ENCODE measurements at regions not wholly inside any gene's neighbourhood (a gene's known extent, or its start where the extent isn't known, plus 50 kb on each side); places are given as distances from the start of the nearest gene placed in this dataset.

DNA sequence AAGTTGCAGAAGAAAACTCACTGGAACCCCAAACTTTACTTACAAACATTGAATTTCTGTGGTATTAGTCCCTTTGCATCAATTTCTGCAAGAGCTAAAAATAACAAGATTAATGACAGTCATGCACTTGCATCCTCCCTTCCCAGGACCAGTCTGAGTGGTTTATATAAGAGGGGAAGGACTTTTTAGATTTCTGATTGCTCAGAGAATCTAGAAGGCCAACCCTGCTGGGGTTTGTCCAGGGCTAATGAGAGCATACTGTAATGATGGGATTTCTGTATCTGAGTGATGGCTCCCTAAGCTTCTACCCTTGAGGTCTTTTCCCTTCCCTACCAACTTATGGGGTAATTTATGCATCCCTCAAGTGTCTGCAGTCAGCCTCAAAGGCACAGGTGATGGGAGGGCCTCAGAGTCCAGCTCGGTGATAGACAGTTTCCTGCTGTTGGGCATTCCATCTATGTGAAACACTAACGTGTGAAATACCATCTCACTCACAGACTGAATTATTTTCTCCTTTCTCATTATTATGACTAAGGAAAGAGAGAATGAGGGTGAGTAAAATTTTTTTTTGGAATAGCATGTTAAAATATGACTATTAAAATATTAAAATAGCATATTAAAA lies 556.3 kb downstream of the RIT2 start:
- Histone ChIP-seq H3K9me3 (no peaks in the 10 kb centered on the region), H3K27me3 (no peaks in the 10 kb centered on the region), H3K36me3 (ENCODE audit: low read depth, missing control alignments) (no peaks in the 10 kb centered on the region), H3K4me1 (no peaks in the 10 kb centered on the region), H3K4me3 (no peak overlapping the region), H3K27ac (no peak overlapping the region)
- no peak for DNase-seq
- TF ChIP-seq, protein P1, sequence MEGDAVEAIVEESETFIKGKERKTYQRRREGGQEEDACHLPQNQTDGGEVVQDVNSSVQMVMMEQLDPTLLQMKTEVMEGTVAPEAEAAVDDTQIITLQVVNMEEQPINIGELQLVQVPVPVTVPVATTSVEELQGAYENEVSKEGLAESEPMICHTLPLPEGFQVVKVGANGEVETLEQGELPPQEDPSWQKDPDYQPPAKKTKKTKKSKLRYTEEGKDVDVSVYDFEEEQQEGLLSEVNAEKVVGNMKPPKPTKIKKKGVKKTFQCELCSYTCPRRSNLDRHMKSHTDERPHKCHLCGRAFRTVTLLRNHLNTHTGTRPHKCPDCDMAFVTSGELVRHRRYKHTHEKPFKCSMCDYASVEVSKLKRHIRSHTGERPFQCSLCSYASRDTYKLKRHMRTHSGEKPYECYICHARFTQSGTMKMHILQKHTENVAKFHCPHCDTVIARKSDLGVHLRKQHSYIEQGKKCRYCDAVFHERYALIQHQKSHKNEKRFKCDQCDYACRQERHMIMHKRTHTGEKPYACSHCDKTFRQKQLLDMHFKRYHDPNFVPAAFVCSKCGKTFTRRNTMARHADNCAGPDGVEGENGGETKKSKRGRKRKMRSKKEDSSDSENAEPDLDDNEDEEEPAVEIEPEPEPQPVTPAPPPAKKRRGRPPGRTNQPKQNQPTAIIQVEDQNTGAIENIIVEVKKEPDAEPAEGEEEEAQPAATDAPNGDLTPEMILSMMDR (IDR thresholded peaks at IDR 0.05), result no peak
- no peak for TF ChIP-seq POLR2A (IDR thresholded peaks at IDR 0.05)
- 67 to 72% methylated on average over 2 of the region's 2 CpGs for WGBS, 2 donors
- intact Hi-C loops (cut with DNase I; ENCODE audit: low total_unique reads), result no loop called here

DNA sequence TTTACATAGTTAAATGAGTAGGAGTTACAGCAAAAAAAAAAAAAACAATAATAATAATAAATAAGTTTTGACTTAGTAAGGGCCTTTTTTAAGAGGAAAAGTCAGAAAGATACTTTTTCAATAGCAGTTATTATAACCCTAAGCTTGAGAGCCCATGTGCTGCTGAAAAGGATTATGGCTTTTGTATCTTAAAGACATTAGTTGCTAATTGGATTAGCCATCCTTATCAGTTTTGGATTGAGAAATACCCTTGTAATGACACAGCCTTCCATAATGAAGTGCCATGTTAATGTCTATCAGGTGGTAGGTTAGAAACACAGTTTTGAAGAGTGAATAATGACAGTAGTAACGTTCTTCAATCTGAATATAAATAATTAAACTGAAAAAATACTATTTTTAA lies 554.0 kb downstream of the RIT2 start:
- no peaks in the 10 kb centered on the region for H3K4me1 ChIP-seq
- no peak overlapping the region for H3K27ac ChIP-seq
- no peaks in the 10 kb centered on the region for H3K36me3 ChIP-seq (ENCODE audit: low read depth, missing control alignments)
- H3K4me3 ChIP-seq, result no peak overlapping the region
- TF ChIP-seq, protein P1 (IDR thresholded peaks at IDR 0.05), result no peak
- no peak for TF ChIP-seq POLR2A (IDR thresholded peaks at IDR 0.05)
- DNase-seq, result no peak
- intact Hi-C loops (cut with DNase I; ENCODE audit: low total_unique reads), result no loop called here
- 81 to 84% methylated on average over 1 of the region's 1 CpG for WGBS, 2 donors
- H3K27me3 ChIP-seq, result no peaks in the 10 kb centered on the region
- H3K9me3 ChIP-seq, result no peaks in the 10 kb centered on the region

GRCh38 chr18:42563995-42564394 lies 551.5 kb downstream of the RIT2 start:
- H3K9me3 ChIP-seq, result no peaks in the 10 kb centered on the region
- H3K4me3 ChIP-seq, result no peak overlapping the region
- intact Hi-C loops (cut with DNase I; ENCODE audit: low total_unique reads), result no loop called here
- TF ChIP-seq POLR2A (IDR thresholded peaks at IDR 0.05), result no peak
- TF ChIP-seq, protein P1 (IDR thresholded peaks at IDR 0.05), result no peak
- WGBS, 2 donors, result 83 to 87% methylated on average over 3 of the region's 3 CpGs
- H3K27ac ChIP-seq, result no peak overlapping the region
- no peaks in the 10 kb centered on the region for H3K4me1 ChIP-seq
- H3K36me3 ChIP-seq (ENCODE audit: low read depth, missing control alignments), result no peaks in the 10 kb centered on the region
- no peak for DNase-seq
- H3K27me3 ChIP-seq, result no peaks in the 10 kb centered on the region

- WGBS, 2 donors, result 75 to 100% methylated on average over 1 of the region's 1 CpG
These were observed 550.7 kb downstream of the RIT2 start for GRCh38 chr18:42564761-42565160.

More at GRCh38 chr18:42564761-42565160, 550.7 kb downstream of the RIT2 start:
- intact Hi-C loops (cut with DNase I; ENCODE audit: low total_unique reads), result no loop called here
- Histone ChIP-seq H3K36me3 (ENCODE audit: low read depth, missing control alignments) (no peaks in the 10 kb centered on the region), H3K4me3 (no peak overlapping the region), H3K27ac (no peak overlapping the region), H3K9me3 (no peaks in the 10 kb centered on the region), H3K27me3 (no peaks in the 10 kb centered on the region), H3K4me1 (no peaks in the 10 kb centered on the region)
- DNase-seq, result no peak
- TF ChIP-seq, protein P1 (IDR thresholded peaks at IDR 0.05), result no peak
- no peak for TF ChIP-seq POLR2A (IDR thresholded peaks at IDR 0.05)

Measured in testis (tissue), 2 donors.